ENCODE measurements at regions not wholly inside any gene's neighbourhood (a gene's known extent, or its start where the extent isn't known, plus 50 kb on each side); places are given as distances from the start of the nearest gene placed in this dataset.

GRCh38 chr4:96676754-96677435, 837.0 kb downstream of the PDHA2 start:
- no peak for DNase-seq (ENCODE audit: low read depth)

- DNase-seq (ENCODE audit: low read depth) = no peak
Measured at GRCh38 chr4:96677499-96677898, 837.6 kb downstream of the PDHA2 start.

- DNase-seq (ENCODE audit: low read depth) = no peak
Measured at GRCh38 chr4:96681218-96681617, 841.3 kb downstream of the PDHA2 start.

GRCh38 chr4:96685691-96686090, 845.8 kb downstream of the PDHA2 start:
- no peak for DNase-seq (ENCODE audit: low read depth)

GRCh38 chr4:96691521-96691920, 851.6 kb downstream of the PDHA2 start:
- DNase-seq (ENCODE audit: low read depth) = no peak

- DNase-seq (ENCODE audit: low read depth) = no peak
Measured at GRCh38 chr4:96698831-96699230, 858.9 kb downstream of the PDHA2 start.

GRCh38 chr4:96703265-96703664, 863.4 kb downstream of the PDHA2 start:
- no peak for DNase-seq (ENCODE audit: low read depth)

- DNase-seq (ENCODE audit: low read depth) = no peak
Measured at GRCh38 chr4:96708766-96709165, 868.9 kb downstream of the PDHA2 start.

- DNase-seq (ENCODE audit: low read depth) = no peak
Measured at GRCh38 chr4:96713271-96713850, 873.5 kb downstream of the PDHA2 start.

GRCh38 chr4:96729641-96730040, 889.7 kb downstream of the PDHA2 start:
- no peak for DNase-seq (ENCODE audit: low read depth)

GRCh38 chr4:96730432-96730831, 890.5 kb downstream of the PDHA2 start:
- no peak for DNase-seq (ENCODE audit: low read depth)

- DNase-seq (ENCODE audit: low read depth) = no peak
Measured at GRCh38 chr4:96736352-96736889, 896.5 kb downstream of the PDHA2 start.

- DNase-seq (ENCODE audit: low read depth) = no peak
Measured at GRCh38 chr4:96739101-96739500, 899.2 kb downstream of the PDHA2 start.

- no peak for DNase-seq (ENCODE audit: low read depth)
Measured at GRCh38 chr4:96742332-96743014, 902.6 kb downstream of the PDHA2 start.

- no peak for DNase-seq (ENCODE audit: low read depth)
Measured at GRCh38 chr4:96744676-96745075, 904.8 kb downstream of the PDHA2 start.

- DNase-seq (ENCODE audit: low read depth) = no peak
Measured at GRCh38 chr4:96753216-96753615, 913.3 kb downstream of the PDHA2 start.

GRCh38 chr4:96755569-96756484, 915.9 kb downstream of the PDHA2 start:
- DNase-seq (ENCODE audit: low read depth) = no peak

- DNase-seq (ENCODE audit: low read depth) = no peak
Measured at GRCh38 chr4:96756584-96756983, 916.7 kb downstream of the PDHA2 start.

GRCh38 chr4:96763546-96763945, 923.7 kb downstream of the PDHA2 start:
- no peak for DNase-seq (ENCODE audit: low read depth)

GRCh38 chr4:96766359-96766758, 926.5 kb downstream of the PDHA2 start:
- no peak for DNase-seq (ENCODE audit: low read depth)

GRCh38 chr4:96767815-96768480, 928.1 kb downstream of the PDHA2 start:
- DNase-seq (ENCODE audit: low read depth) = no peak

- no peak for DNase-seq (ENCODE audit: low read depth)
Measured at GRCh38 chr4:96775501-96775900, 935.6 kb downstream of the PDHA2 start.

Measured in GM04503 (cell line).